Superior temporal gyrus (tissue), 1 donor: ENCODE measurements at regions not wholly inside any gene's neighbourhood (a gene's known extent, or its start where the extent isn't known, plus 50 kb on each side); places are given as distances from the start of the nearest gene placed in this dataset.
"Not testable (repeated sequence)": the region's sequence is repeated elsewhere in the genome, so short reads cannot be mapped to it uniquely, and the experiment has no call there.

ENCODE experiments used
- DNase-seq: peaks from one replicate; pipeline ENCODE4 v3.0.0-alpha.2; 2016; ENCODE audit errors: extremely low spot score

DNA sequence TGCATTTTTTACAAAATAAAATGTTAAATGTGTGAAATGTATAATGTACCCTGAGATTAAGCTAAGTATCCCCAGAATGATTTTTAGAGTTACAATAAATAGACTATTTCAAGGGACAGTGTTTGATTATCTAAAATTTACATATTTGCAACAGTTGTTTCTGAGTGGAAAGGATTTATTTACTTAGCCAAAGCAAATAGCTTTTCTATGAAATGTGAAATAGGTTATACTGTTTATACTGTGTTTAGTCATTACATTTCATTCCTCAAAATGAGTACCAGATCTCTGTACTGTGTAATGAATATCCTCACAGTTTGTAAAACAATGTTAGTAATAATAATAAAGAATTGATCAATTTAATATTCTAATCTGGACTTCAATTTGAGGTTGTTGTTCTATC is 1019.0 kb downstream of the NR2F1-AS1 start:
- no peak for DNase-seq

DNA sequence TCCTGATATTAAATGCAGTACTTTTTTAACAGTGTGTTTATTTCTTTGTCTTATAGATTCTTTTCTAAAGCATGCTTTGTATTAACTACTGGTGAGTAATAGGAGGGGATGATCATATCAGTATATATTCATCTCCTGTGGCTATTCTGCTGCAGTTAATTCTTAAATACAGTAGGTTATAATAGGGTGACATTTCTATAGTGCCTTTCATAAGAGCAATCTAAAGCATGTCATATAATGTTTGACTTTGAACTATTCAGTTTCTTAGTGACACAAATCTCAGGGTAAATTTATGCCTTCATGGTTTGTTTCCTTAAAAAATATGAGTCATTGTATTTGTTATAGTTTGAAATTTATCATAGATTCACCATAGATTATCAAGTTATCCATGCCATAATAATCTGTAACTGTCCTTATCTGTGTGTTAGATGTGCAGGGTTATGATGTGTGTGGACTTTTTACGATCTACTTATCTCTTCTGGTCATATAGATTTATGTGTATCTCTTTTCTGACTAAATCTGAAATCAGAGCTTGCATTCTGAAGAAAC is 1019.5 kb downstream of the NR2F1-AS1 start:
- DNase-seq = no peak

DNA sequence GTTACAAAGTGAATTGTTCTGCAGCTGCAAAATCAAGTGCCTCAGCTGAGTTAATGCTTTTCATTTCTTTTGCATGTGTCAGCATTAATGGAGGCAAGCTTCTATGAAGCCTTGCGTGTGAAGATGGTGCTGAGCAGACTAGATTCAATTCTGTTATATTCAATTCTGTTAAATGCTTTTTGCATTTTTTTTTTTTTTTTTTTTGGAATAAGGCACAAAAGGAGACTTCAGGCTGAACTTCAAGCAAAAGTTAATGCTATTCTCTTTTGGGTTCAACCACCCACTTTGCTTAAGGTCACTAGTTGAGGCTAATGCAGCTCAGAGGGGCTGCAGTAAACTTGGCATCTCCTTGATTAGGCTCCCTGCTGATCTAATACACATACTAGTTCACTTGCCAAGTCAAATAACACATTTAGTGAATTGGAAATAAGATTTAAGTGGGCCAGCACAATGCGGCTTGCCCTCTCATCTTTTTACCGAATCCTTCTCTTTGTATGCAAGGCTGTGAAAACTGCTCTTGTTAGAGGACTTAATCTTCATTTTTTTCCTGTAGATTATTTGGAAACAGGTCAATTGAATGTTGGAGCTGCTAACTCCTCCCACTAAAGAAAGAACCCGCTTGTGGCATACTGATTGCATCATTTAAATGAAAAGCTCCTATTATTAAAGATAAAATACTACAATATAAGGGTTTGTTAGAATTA is 1020.2 kb downstream of the NR2F1-AS1 start:
- DNase-seq = no peak

DNA sequence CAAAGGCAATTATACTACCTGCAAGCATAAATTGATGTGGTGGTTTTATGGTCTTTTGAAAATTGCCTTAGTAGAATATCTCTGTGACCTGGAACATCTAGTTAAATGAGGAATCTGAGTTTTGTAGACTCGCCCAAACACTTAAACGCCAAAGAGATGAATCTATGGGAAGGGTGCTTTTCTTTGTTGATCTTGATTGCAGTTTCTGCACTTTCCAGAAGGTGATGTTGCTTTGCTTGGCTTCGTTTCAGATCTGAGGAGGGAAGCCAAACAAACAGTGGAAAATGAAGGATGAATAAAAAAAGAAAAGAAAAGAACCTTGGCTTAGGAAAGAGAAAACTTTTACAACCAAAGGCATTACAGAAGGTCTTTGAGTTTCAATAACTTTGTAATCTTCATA is 1021.2 kb downstream of the NR2F1-AS1 start:
- no peak for DNase-seq

DNA sequence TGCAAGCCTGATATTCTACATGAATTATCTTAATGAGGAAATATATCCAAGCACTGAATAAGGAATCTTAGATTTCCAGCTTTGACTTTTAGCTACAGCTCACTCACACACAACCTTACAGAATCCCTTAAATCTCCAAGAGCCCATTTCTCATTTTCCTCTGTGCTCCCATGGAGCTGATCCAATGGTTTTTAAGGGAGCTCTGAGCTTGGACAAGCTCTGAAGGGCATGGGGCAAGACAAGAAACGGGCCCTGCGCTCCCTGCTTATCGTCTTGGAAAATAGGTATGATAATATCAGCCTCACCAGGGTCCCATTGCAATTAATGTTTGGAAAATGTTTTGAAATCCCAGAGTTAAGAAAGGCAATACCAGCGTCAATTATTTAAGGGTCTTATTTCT is 1021.7 kb downstream of the NR2F1-AS1 start:
- DNase-seq = no peak

DNA sequence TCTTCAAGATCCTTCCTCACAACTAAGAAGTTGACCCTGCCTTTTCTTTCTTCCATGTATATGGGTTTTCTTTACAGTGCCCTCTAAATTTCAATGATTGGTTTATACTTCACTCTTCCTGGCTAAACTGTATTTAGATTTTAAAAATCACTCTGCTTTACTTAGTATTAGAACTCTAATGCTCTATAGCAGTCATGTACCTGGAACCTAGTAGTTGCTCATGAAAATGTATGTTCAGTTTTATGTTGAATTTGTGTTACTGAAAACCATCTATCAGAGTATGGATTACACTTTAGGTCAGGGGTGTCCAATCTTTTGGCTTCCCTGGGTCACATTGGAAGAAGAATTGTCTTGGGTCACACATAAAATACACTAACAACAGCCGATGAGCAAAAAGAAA is 1024.3 kb downstream of the NR2F1-AS1 start:
- DNase-seq = no peak

DNA sequence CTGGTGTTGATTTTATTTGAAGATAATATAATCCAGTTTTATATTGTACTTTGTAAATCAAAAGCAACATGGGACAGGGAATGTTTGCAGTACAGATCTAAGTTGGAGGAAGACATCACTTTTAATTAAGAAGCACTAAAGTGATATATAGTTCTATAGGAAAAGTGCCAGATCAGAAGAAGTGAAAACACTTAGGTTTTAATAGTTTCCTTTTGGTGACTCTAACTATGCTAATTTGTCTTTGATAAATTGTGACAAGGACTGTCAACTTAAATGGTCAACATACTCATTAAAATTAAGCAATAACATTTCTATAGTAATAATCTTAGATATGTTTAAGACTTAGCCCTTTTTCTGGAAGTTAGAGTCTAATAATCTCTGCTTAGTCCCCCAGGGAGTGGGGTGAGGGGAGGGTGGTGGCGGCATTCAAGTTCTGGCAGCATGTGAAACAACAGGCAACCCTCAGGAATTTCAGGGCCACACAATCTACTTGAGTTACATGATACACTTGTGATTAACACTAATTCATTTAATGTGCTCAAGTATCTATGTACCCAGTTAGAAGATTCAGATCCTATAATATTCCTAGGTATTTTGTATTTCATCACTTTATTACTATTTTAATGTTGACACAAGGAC is 1026.5 kb downstream of the NR2F1-AS1 start:
- no peak for DNase-seq

DNA sequence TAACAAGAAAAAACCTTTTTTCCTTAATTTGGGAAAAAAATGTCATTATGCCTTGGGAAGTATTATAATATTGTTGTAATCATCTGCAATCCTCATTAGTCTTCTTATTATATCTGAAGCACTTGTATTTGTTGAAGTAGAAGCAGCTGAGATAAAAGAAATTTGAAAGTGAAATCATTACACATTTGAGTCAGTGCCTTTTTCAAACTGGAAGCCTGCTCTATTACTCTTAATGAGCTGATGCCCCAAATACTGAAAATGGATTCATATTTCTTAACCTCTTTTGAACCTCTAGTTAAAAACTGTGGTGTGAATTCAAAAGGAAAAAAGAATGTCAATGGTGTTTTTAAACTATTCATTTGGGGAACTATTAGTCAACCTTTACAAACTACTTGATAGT is 1027.7 kb downstream of the NR2F1-AS1 start:
- no peak for DNase-seq

DNA sequence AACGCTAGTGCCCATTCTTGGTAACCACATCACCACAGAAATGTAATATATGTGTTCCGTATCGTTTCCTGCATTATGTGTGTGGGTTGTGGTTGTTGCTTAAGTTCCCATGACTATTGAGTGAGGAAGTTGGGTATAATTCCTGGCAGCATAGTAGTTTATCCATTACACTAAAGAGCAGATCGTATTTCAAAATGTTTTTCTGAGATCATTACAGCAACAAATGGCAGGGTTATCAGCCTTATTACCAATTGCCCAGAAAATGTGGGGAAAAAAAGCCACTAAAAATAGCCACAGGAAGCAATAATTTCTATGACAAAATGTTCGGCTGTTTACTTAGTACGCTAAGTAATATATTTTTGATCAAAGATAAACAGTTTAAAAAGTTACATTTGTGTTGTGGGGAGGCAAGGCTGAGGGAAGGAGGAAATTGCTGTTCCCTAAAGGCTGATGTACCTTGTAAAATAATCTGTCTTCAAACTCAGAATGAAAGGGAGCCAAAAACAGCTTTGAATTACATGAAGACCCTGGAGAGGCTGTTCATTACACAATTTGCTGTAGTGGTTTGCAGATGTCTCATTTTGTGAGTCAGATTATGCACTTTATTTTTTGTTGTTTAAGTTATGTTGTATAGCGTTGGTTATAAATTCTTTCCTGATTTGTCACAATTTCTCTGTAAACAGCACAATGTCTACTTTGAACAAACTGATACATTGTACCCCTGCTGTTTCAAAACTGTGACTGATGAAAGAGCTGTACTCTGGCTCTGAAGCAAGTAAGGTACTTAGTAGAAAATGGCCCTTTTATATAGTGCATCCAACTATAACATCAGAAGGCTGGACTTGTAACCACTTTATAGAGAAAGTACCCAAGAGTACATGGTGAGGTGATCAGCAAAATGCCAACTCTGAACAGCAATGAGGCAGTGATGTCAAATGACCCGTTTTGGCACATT is 1028.5 kb downstream of the NR2F1-AS1 start:
- no peak for DNase-seq

DNA sequence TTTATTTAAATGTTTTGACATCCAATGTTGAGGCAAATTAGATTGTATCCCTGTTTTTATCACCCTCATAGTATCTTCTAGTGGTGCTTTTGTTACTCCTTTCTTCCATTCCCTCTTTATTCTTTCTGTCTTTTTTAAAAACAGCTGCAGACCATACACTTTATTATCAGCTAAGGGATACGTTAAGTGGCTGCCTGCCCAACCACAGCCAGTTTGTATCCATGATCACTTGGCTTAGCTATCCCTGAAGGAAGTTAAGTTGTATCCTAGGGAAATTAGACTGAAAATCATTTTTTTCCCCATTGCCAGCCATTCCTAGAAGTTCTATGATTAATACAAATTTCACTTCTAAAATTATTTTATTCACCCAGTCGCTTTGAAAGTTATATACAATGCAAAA is 1032.7 kb downstream of the NR2F1-AS1 start:
- DNase-seq = no peak

DNA sequence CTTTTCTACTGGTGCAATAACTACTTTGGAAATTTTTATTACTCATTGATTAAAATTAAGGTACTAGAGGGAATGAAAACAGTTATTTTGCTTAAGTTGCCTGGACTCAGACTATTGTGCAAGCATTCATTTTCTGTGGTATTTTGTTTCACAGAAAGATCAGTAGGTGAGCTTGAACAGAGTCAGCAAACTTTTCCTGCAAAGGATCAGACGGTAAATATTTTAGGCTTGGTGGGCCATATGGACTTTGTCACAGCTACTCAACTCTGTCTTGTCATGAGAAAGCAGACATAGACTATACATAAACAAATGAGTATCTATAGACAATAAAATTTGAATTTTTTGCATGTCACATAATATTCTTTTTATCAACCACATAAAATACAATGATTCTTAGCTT is 1036.4 kb downstream of the NR2F1-AS1 start:
- no peak for DNase-seq

DNA sequence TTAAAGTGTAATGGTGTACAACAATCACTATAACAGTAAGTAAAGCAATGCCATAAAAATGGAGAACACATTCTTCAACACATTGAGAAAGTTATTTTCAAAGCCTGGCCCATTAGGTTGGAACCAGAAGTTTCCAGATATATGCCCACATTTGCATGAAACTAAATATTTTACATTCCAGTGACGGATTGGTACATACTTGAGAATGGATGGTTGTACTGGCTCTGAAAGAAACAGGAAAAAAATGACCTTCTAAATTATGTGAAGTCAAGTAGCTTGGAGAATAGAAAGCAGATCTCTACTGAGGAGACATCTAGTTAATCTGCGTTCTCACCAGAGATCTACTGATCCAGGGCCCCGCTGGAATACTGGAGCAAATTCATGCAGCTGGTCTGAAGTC is 1037.0 kb downstream of the NR2F1-AS1 start:
- DNase-seq = no peak

DNA sequence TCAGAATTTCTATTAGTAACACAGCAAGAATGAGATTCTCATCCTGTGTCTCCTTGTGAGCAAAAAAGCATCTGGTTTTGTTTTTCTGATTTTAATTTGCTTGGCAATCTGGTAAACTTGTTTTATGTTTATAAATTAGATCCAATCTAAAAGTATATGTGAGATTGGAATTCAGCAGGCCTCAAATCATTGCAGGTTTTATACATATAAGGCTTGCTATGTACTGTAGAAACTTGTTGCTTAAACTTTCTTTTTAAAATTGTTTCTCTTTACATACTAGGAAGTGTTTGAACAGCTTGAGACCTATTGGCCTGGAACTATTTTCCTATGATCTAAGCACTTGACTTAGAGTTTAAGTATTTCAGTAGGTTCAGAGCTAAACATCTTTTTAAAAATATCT is 1037.8 kb downstream of the NR2F1-AS1 start:
- DNase-seq = no peak

DNA sequence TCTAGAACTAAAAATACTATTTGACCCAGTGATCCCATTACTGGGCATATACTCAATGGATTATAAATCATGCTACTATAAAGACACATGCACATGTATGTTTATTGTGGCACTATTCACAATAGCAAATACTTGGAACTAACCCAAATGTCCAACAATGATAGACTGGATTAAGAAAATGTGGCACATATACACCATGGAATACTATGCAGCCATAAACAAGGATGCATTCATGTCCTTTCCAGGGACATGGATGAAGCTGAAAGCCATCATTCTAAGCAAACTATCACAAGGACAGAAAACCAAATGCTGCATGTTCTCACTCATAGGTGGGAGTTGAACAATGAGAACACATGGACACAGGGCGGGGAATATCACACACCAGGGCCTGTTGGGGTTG is 1039.0 kb downstream of the NR2F1-AS1 start:
- DNase-seq = not testable (repeated sequence)

DNA sequence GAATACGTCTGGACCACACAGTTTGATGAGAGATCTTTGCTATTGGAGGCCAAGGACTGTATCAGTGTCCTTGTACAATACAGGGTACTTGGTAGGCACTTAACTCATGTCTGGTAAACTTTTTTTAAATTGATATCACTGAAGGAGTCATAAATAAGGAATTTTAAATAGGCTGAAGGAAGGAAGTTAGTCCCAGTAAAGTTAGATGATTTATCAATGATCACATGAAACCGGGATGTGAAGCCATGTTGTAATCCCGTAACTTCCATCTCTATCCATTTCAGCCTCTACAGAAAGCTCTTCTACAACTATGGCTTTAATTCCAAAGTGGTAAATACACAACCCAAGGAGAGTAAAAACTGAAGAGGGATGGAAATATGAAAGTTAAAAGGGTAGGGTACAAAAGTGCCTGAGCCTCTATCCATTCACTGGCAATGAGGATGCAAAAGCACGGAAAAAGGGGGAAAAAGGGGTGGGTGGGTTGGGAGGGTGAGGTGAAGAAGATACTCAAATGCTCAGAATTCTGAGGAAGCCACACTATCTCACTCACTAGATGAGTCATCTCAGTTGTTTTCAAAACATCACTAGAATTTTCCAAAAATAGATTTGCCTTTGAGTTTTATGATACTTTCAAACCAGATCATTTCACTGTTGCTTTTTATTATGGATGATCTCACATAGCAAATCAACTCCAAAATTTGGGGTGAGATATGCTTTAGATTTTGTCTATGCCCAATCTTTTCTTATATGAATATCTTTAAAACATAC is 1053.5 kb downstream of the NR2F1-AS1 start:
- no peak for DNase-seq

DNA sequence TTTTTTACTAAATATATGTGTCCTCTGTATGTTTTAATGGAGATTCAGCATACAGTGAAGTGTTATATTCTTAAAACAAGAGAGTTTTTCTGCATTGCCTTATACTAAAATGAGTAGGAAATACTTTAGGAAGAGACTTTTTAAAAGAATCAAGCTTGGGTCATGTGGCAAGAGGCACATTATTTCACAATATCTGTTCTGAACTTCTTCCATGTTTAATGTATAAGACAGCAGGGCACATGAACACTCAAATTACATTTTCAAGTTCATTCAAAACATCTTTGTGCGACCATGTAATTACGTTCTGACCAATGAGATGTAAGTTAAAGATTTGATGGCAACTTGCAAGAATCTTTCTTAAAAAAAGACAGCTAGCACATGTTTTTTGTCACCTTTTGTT is 1055.9 kb downstream of the NR2F1-AS1 start:
- no peak for DNase-seq

DNA sequence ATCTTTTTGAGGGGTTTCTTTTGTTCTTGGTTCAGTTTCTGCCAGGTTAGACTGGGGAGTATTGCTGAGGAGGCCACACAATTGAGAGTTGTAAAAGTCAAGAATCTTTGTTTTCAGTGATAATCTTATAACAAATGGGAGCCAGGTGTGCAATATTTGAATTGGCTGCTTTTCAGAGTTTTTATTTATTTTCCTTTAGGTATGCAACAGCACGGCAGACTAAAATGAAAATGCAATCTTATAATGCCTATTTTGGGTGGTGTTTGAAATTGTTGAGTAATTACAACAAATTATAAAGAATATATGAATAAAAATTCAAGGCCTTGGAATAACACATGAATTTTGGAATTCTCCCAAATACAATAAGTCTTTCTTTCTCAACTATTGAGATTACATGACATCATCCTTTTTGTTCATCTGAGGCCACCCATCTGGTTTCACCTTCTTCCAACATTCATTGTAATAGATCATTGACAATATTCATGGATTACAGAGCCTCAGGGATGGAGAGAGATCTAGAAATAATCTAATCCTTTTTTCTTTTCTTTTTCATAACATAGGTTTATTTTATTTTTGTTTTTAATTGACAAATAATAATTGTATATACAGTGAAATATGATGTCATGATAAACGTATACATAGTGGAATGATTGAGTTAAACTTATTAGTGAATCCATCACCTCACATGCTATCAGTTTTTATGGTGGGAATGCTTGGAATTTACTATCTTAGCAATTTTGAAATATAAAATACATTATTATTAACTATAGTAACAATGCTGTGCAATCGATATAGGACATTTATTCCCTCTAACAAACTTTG is 1061.0 kb downstream of the NR2F1-AS1 start:
- no peak for DNase-seq

DNA sequence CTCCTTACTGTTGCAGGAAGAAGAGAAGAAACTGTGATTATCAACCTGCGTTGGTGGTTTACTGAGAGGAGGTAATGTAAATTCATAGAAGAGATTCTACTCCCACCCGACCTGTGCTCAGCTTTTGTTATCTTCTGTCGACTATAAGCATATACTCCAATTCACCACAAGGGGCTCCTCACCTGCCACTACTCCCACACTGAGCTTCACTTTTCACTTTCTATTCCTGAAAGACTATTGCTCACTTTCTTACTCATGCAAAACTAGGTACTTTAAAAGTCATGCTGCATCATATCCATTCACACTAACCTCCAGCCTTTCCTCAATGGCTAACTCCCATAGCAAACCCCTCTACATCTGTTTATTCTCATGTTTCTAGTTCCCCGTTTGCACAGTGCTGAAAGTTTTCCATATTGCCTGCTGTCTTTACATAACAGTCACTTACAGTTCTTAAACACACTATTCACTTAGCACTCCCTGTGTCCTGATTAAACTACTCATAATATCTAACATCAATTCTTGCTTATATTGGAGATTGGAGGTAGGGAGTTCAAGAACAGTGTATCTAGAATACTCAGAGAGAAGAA is 1062.6 kb downstream of the NR2F1-AS1 start:
- no peak for DNase-seq

DNA sequence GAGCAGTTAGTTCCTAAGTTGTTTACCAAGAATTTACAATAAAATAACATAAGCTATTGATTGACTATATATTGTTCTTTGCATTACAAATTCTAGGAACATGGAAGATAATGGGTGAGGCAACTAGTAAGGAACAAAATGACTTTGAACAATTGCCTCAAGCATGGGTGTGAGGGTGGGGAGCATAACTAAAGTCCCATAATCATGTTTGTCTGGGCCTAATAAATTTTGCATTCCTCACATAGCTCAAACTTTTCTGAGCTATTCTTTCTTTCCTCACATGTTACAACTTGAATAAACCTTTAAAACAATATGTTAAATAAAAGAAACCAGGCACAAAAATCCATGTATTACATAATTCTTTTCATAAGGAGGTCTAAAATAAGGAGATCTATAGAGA is 1066.1 kb downstream of the NR2F1-AS1 start:
- DNase-seq = no peak

DNA sequence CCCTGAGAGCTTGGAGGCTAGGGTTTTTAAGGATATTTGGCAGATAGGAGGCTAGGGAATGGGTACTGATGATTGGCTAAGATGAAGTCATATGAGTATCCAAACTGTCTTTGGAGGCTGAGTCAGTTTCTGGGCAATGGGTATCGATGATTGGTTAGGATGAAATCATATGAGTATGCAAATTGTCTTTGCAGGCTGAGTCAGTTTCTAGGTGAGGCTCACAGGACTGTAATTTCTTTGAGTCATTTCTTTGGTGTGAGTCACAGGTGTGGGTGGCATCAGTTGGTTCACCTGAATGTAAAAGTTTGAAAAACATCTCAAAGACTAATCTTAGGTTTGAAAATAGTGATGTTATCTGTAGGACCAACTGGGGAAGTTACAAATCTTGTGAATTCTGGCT is 1068.0 kb downstream of the NR2F1-AS1 start:
- no peak for DNase-seq
